CD14-positive monocyte (primary cell): ENCODE measurements at regions not wholly inside any gene's neighbourhood (a gene's known extent, or its start where the extent isn't known, plus 50 kb on each side); places are given as distances from the start of the nearest gene placed in this dataset.

Source experiments
- DNase-seq, 3 donors: peaks; one replicate each; pipeline ENCODE4 v3.0.0-alpha.2; 2011 to 2022
- H2AFZ ChIP-seq: 2 replicates; pipeline ENCODE4 v1.6.0; 2012; ENCODE audit warnings: mild to moderate bottlenecking, low read depth, low read length, inconsistent platforms; ENCODE audit not compliant: insufficient read depth, poor library complexity, severe bottlenecking
- H3K27ac ChIP-seq, 2 donors: 1 replicate in 1 of 2; 2 replicates in 1 of 2; pipeline ENCODE4 v1.5.1; 2012 to 2013; ENCODE audit warnings: low read length in 2 of 2, control low read depth in 1 of 2, inconsistent platforms in 1 of 2, low read depth in 1 of 2, mild to moderate bottlenecking in 1 of 2
- H3K27me3 ChIP-seq, 2 donors: one replicate each; pipeline versions ENCODE4 v1.6.0 to v1.6.1; 2011 to 2013; ENCODE audit warnings: low read length in 2 of 2; ENCODE audit not compliant: control insufficient read depth in 2 of 2, insufficient read depth in 2 of 2
- H3K36me3 ChIP-seq, 2 donors: replicated peaks in 1 of 2; 1 replicate in 1 of 2; 2 replicates in 1 of 2; pipeline versions ENCODE4 v1.5.1 to v1.6.1; 2012 to 2013; ENCODE audit warnings: low read length in 2 of 2, control low read depth in 1 of 2, inconsistent platforms in 1 of 2, mild to moderate bottlenecking in 1 of 2; ENCODE audit not compliant: insufficient read depth in 2 of 2, control insufficient read depth in 1 of 2
- H3K4me1 ChIP-seq, 2 donors: 1 replicate in 1 of 2; 2 replicates in 1 of 2; pipeline versions ENCODE4 v1.5.1 to v1.6.1; 2012 to 2013; ENCODE audit warnings: low read length in 2 of 2, control low read depth in 1 of 2, inconsistent platforms in 1 of 2, mild to moderate bottlenecking in 1 of 2, moderate library complexity in 1 of 2; ENCODE audit not compliant: insufficient read depth in 2 of 2, control insufficient read depth in 1 of 2
- H3K4me2 ChIP-seq: replicated peaks from 2 replicates; pipeline ENCODE3; 2012; ENCODE audit warnings: low read length, moderate library complexity, mild to moderate bottlenecking; ENCODE audit not compliant: poor library complexity, severe bottlenecking; ENCODE audit errors: extremely low read depth
- H3K4me3 ChIP-seq, 3 experiments: fragments of 200-600 bp in 1 of 3; sonication (generic) in 1 of 3; replicated peaks in 1 of 3; 1 replicate in 2 of 3; 2 replicates in 1 of 3; pipeline ENCODE4 v1.5.1; 2011 to 2013; ENCODE audit warnings: low read length in 3 of 3, mild to moderate bottlenecking in 3 of 3, control low read depth in 2 of 3, low read depth in 2 of 3, inconsistent platforms in 1 of 3, moderate library complexity in 1 of 3
- H3K79me2 ChIP-seq: 2 replicates; pipeline ENCODE4 v1.6.0; 2012; ENCODE audit warnings: mild to moderate bottlenecking, control low read depth, inconsistent platforms, low read length, moderate library complexity; ENCODE audit not compliant: insufficient read depth
- H3K9ac ChIP-seq: 2 replicates; pipeline ENCODE4 v1.6.0; 2017; ENCODE audit warnings: low read length, mild to moderate bottlenecking; ENCODE audit not compliant: insufficient read depth, poor library complexity, severe bottlenecking
- H3K9me3 ChIP-seq, 2 donors: replicated peaks in 1 of 2; 1 replicate in 1 of 2; 2 replicates in 1 of 2; pipeline versions ENCODE4 v1.5.1 to v1.6.1; 2012 to 2013; ENCODE audit warnings: low read length in 2 of 2, control low read depth in 1 of 2; ENCODE audit not compliant: control insufficient read depth in 1 of 2, insufficient read depth in 1 of 2
- H4K20me1 ChIP-seq: 2 replicates; pipeline ENCODE4 v1.6.0; 2012; ENCODE audit warnings: mild to moderate bottlenecking, low read length, control low read depth, moderate library complexity; ENCODE audit not compliant: insufficient read depth
- H3K27ac Mint-ChIP-seq, 7 donors: one replicate each; pipeline ENCODE4 v1.8.0; 2020; ENCODE audit warnings: mild to moderate bottlenecking in 7 of 7, mixed read lengths in 7 of 7, moderate library complexity in 6 of 7, inconsistent platforms in 2 of 7
- H3K27me3 Mint-ChIP-seq, 3 donors: one replicate each; pipeline ENCODE4 v1.8.0; 2021 to 2022; ENCODE audit warnings: low read depth in 3 of 3, mild to moderate bottlenecking in 3 of 3, mixed read lengths in 3 of 3, moderate library complexity in 3 of 3, inconsistent platforms in 1 of 3
- H3K36me3 Mint-ChIP-seq, 2 donors: one replicate each; pipeline ENCODE4 v1.8.0; 2020; ENCODE audit warnings: mixed read lengths in 2 of 2, inconsistent platforms in 1 of 2, mild to moderate bottlenecking in 1 of 2
- H3K4me1 Mint-ChIP-seq: one replicate; pipeline ENCODE4 v1.8.0; 2020; ENCODE audit warnings: mild to moderate bottlenecking, mixed read lengths
- H3K4me3 Mint-ChIP-seq, 2 donors: one replicate each; pipeline ENCODE4 v1.8.0; 2020; ENCODE audit warnings: mild to moderate bottlenecking in 2 of 2, mixed read lengths in 2 of 2, moderate library complexity in 1 of 2
- H3K9me3 Mint-ChIP-seq, 7 donors: one replicate each; pipeline ENCODE4 v1.8.0; 2020 to 2022; ENCODE audit warnings: mixed read lengths in 7 of 7, mild to moderate bottlenecking in 6 of 7, moderate library complexity in 6 of 7, inconsistent platforms in 2 of 7
- CTCF ChIP-seq: fragments of 200-600 bp; IDR thresholded peaks from one replicate; pipeline ENCODE4 v1.8.0; 2022; ENCODE audit warnings: antibody characterized with exemption, mild to moderate bottlenecking
- WGBS: methylation state at CpG from one replicate; pipeline ENCODE4 v1.1.5; 2013; ENCODE audit warnings: missing lambda C conversion rate; ENCODE audit not compliant: insufficient coverage; 5-methylcytosine and 5-hydroxymethylcytosine counted together
- intact Hi-C, 2 donors: fragments of 100-400 bp; cut with micrococcal nuclease; formaldehyde crosslinking; loops; one replicate each; pipeline versions ENCODE4 v1.15.0 to v1.15.1; 2023

GRCh38 chr1:217072926-217073325, 349.7 kb upstream of the ESRRG start:
- Histone ChIP-seq H3K4me1 (no peaks in the 10 kb centered on the region), H3K36me3 (no peaks in the 10 kb centered on the region), H3K9ac (no peak overlapping the region), H3K27ac (no peak overlapping the region), H4K20me1 (no peaks in the 10 kb centered on the region), H3K4me2 (no peak overlapping the region), H2AFZ (no peak overlapping the region), H3K27me3 (no peaks in the 10 kb centered on the region), H3K4me3 (no peak overlapping the region), H3K79me2 (no peaks in the 10 kb centered on the region), H3K9me3 (no peaks in the 10 kb centered on the region)
- peaks cover 0 to 3% (median 0%) of the 10 kb centered on the region in 7 donors for H3K9me3 Mint-ChIP-seq
- no peak for DNase-seq
- no peak overlapping the region for H3K27ac Mint-ChIP-seq
- peaks cover 0 to 4% (median 2%) of the 10 kb centered on the region in 3 donors for H3K27me3 Mint-ChIP-seq
- H3K36me3 Mint-ChIP-seq = no peaks in the 10 kb centered on the region
- intact Hi-C loops = no loop called here
- TF ChIP-seq CTCF = no peak
- H3K4me3 Mint-ChIP-seq = no peak overlapping the region
- no CpG with 5 or more reads among the region's 1 CpG for WGBS
- H3K4me1 Mint-ChIP-seq = no peaks in the 10 kb centered on the region

- H2AFZ ChIP-seq = no peak overlapping the region
- no peak for DNase-seq
- intact Hi-C loops = no loop called here
- Mint-ChIP-seq H3K27ac (no peak overlapping the region), H3K4me1 (no peaks in the 10 kb centered on the region), H3K9me3 (peaks cover 0 to 3% (median 0%) of the 10 kb centered on the region in 7 donors), H3K36me3 (no peaks in the 10 kb centered on the region), H3K4me3 (no peak overlapping the region), H3K27me3 (peaks cover 0 to 2% (median 0%) of the 10 kb centered on the region in 3 donors)
- no peak for TF ChIP-seq CTCF
- H3K27me3 ChIP-seq = no peaks in the 10 kb centered on the region
- H3K9ac ChIP-seq = no peak overlapping the region
- no peak overlapping the region for H3K4me3 ChIP-seq
- H3K36me3 ChIP-seq = no peaks in the 10 kb centered on the region
- no peak overlapping the region for H3K4me2 ChIP-seq
- H3K27ac ChIP-seq = no peak overlapping the region
- no CpG with 5 or more reads among the region's 1 CpG for WGBS
- H3K4me1 ChIP-seq = no peaks in the 10 kb centered on the region
- H4K20me1 ChIP-seq = no peaks in the 10 kb centered on the region
- no peaks in the 10 kb centered on the region for H3K79me2 ChIP-seq
- no peaks in the 10 kb centered on the region for H3K9me3 ChIP-seq
These were observed 344.4 kb upstream of the ESRRG start for GRCh38 chr1:217067642-217068041.
